ENCODE measurements at regions not wholly inside any gene's neighbourhood (a gene's known extent, or its start where the extent isn't known, plus 50 kb on each side); places are given as distances from the start of the nearest gene placed in this dataset.

GRCh38 chr20:60316476-60317158, 358.4 kb downstream of the CDH26 start:
- no peak for TF ChIP-seq CTCF (IDR thresholded peaks at IDR 0.05)
- ATAC-seq (no peak), DNase-seq (no peak)
- Mint-ChIP-seq H3K36me3 (ENCODE audit: low read depth) (no peaks in the 10 kb centered on the region), H3K4me1 (ENCODE audit: low read depth) (no peaks in the 10 kb centered on the region), H3K9me3 (no peaks in the 10 kb centered on the region), H3K27ac (no peak overlapping the region), H3K27me3 (no peaks in the 10 kb centered on the region), H3K4me3 (no peak overlapping the region)
- ChIA-PET CTCF (no interaction called here), POLR2A (no interaction called here)
- intact Hi-C loops (cut with micrococcal nuclease): no loop called here

GRCh38 chr20:60317401-60317800, 359.2 kb downstream of the CDH26 start:
- POLR2A ChIA-PET: no interaction called here
- no peak overlapping the region for H3K27ac Mint-ChIP-seq
- H3K4me3 Mint-ChIP-seq: no peak overlapping the region
- ATAC-seq: no peak
- H3K4me1 Mint-ChIP-seq (ENCODE audit: low read depth): no peaks in the 10 kb centered on the region
- H3K27me3 Mint-ChIP-seq: no peaks in the 10 kb centered on the region
- no peak for DNase-seq
- no peak for TF ChIP-seq CTCF (IDR thresholded peaks at IDR 0.05)
- CTCF ChIA-PET: no interaction called here
- intact Hi-C loops (cut with micrococcal nuclease): no loop called here
- H3K36me3 Mint-ChIP-seq (ENCODE audit: low read depth): no peaks in the 10 kb centered on the region
- H3K9me3 Mint-ChIP-seq: no peaks in the 10 kb centered on the region

- ChIA-PET POLR2A (no interaction called here), CTCF (no interaction called here)
- Mint-ChIP-seq H3K4me3 (no peak overlapping the region), H3K9me3 (no peaks in the 10 kb centered on the region), H3K4me1 (ENCODE audit: low read depth) (no peaks in the 10 kb centered on the region), H3K36me3 (ENCODE audit: low read depth) (no peaks in the 10 kb centered on the region), H3K27me3 (no peaks in the 10 kb centered on the region), H3K27ac (no peak overlapping the region)
- intact Hi-C loops (cut with micrococcal nuclease): no loop called here
- DNase-seq: no peak
- ATAC-seq: no peak
- no peak for TF ChIP-seq CTCF (IDR thresholded peaks at IDR 0.05)
These were observed 363.4 kb downstream of the CDH26 start for GRCh38 chr20:60321601-60322000.

- POLR2A ChIA-PET: no interaction called here
- no peaks in the 10 kb centered on the region for H3K4me1 Mint-ChIP-seq (ENCODE audit: low read depth)
- H3K4me3 Mint-ChIP-seq: no peak overlapping the region
- intact Hi-C loops (cut with micrococcal nuclease): no loop called here
- no peaks in the 10 kb centered on the region for H3K36me3 Mint-ChIP-seq (ENCODE audit: low read depth)
- H3K9me3 Mint-ChIP-seq: no peaks in the 10 kb centered on the region
- CTCF ChIA-PET: no interaction called here
- TF ChIP-seq CTCF (IDR thresholded peaks at IDR 0.05): no peak
- ATAC-seq: no peak
- H3K27me3 Mint-ChIP-seq: no peaks in the 10 kb centered on the region
- DNase-seq: no peak
- no peak overlapping the region for H3K27ac Mint-ChIP-seq
These were observed 368.6 kb downstream of the CDH26 start for GRCh38 chr20:60326821-60327220.

GRCh38 chr20:60327971-60328660, 369.9 kb downstream of the CDH26 start:
- POLR2A ChIA-PET: no interaction called here
- TF ChIP-seq CTCF (IDR thresholded peaks at IDR 0.05): no peak
- CTCF ChIA-PET: no interaction called here
- DNase-seq: no peak
- ATAC-seq: no peak
- no peaks in the 10 kb centered on the region for H3K27me3 Mint-ChIP-seq
- H3K36me3 Mint-ChIP-seq (ENCODE audit: low read depth): no peaks in the 10 kb centered on the region
- H3K9me3 Mint-ChIP-seq: no peaks in the 10 kb centered on the region
- H3K27ac Mint-ChIP-seq: no peak overlapping the region
- H3K4me1 Mint-ChIP-seq (ENCODE audit: low read depth): no peaks in the 10 kb centered on the region
- intact Hi-C loops (cut with micrococcal nuclease): no loop called here
- no peak overlapping the region for H3K4me3 Mint-ChIP-seq

All from activated CD8-positive, alpha-beta T cell treated with anti-CD3 and anti-CD28 coated beads for 36 hours (primary cell).